ENCODE measurements at regions not wholly inside any gene's neighbourhood (a gene's known extent, or its start where the extent isn't known, plus 50 kb on each side); places are given as distances from the start of the nearest gene placed in this dataset.

DNA sequence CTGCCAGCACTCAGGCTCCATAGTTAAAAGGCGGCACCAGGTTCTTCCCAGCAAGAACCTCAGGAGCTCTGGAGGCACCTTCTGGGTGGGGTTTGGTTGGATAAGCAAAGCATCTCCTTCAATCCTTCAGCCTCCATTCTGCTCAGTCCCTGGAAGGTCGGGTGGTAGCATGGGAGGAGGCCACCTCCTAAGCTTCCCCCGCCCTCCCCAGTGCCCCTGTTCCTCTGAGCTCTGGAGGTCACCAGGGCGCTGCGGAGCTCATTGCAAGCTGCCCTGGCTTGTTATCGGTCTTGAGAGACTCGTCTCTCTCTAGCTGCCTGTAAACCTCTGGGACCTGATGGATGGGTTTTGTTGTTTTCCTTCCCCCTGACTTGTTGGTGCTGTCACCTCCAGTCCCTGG, 124.8 kb downstream of the RPLP1 start:
- no peak for DNase-seq

DNA sequence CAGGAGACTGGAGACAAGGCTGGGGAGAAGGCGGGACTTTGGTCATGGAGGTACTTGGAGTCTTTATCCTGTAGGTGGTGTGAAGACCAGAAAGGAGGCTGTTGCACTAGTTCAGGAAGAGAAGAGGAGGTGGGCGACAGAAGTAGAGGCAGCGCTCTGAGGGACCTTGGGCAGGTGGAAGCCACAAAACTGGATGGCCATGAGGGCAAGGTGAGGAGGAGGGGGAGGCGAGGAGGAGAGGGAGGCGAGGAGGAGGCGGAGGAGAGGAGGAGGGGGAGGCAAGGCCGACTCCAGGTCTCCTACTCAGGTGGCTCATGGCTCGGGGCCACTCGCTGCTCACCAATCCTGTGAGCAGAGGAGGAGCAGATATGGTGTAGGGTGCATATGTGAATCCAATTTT, 125.6 kb downstream of the RPLP1 start:
- no peak for DNase-seq

DNA sequence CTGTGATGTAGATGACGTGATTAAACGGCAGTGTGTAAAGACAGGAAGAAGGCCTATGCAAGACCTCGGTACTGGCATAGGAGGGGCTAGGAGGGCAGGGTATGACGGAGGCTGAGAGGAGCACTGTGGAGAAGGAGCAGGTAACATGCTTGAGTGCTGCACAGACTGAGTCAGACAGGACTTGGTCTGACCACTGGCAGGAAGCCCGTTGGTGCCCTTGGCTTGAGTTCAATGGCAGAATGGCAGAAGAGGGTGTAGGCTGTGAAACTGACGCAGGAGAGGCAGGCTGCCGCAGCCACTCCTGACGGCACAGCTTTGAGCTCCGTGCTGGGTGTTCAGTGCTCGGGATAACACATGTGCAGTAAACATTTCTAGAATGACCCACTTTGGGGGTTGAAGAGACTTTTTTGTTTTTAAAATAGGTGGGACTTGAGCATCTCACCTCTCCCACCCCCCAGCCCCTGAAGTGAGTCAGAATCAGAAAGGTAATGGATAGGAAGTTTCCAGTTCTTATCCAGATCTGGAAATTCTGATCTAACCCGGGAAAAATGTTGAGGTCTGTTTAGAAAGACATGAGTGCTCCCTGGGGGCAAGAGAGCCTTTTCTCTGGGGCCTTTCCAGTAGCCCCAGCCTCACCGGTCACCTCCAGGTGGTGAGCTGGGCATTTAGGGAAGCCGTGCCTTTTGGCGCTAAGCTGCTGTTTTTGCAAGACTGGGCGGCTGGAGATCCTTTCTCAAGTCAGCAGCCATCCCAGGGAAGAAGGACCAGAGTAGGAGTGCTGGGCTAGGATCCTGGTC, 126.4 kb downstream of the RPLP1 start:
- DNase-seq, result no peak

DNA sequence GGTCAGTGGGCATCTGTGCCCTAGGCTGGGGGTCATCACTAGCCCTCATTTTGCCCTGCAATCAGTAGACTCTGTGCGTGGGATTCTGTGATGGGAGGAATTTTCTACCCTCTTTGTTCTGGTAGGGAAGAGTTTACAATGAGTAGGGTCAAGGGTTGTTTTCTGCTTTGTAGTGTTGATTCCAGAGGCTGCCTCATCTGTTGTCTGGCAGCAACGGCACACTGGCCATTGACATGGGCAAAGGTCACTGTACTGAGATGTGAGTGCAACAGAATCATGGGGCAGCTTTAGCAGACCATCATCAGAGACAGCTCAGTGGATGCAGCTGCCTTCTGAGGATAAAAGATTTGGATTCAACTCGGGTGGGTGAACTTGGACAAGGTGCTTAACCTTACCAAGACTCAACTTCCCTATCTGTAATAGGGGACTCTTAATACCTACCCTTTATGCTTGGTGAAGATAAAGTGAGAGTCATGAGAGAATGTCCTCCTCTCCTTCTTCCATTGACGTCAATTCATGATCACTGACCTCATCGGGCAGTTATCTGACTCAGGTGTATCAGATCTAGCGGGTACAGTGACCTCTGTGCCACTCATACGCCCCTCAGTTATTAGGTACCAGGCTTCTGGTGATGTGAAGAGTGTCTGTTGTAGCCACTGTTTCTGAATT, 127.5 kb downstream of the RPLP1 start:
- DNase-seq, result no peak

DNA sequence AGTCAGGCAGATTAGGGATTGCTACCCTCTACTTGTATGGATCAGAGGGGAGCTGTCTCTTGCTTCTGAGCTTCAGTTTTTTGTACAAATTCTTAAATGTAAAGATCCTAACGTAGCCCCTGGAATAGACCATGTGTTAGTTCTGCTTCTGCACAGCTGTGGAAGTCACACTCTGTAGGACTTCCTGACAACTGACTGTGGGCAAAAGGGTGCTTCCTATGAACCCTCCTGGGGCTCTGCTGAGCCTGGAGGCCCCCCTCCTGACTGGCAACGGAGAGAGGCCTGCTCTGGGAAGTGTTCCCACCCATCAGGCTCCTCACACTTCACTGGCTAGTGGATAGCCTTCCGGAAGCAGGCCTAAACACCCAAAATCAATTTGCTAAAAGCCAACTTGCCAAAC, 131.0 kb downstream of the RPLP1 start:
- no peak for DNase-seq

GRCh38 chr15:69585937-69586336, 133.3 kb downstream of the RPLP1 start:
- DNase-seq, result no peak

- no peak for DNase-seq
These were observed 134.1 kb downstream of the RPLP1 start for GRCh38 chr15:69586721-69587120.

DNA sequence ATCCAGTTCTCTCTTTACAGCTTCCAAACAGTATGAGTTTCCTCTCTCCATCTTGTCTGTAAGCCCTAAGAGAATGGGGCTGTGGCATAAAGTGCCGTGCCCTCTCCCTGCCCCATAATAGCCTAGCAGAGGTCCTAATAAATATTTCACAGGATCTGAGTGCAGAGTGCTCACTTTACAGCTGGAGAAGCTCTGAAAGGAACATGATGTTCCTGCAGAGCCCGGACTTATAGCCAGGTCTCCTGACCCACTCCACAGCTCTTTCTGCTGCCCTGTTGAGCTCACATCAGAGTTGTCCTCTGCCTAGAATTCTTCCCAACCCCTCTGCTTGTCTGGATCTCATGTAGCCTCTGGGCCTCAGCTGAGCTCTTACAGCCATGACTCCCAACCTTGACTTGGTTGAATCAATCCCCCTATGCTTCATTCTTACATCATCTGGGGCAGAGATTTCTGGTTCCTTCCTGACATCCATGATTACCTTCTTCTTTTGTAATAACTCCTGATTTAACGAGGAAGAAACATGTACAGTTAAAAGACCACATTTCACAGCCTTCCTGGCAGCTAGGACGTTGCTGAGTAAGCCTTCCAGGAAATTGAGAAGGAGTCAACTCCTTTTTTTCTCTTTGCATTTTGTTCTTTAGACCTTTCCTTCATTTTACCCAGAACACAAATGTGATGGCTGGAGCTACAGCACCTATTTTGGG, 135.3 kb downstream of the RPLP1 start:
- DNase-seq, result no peak

DNA sequence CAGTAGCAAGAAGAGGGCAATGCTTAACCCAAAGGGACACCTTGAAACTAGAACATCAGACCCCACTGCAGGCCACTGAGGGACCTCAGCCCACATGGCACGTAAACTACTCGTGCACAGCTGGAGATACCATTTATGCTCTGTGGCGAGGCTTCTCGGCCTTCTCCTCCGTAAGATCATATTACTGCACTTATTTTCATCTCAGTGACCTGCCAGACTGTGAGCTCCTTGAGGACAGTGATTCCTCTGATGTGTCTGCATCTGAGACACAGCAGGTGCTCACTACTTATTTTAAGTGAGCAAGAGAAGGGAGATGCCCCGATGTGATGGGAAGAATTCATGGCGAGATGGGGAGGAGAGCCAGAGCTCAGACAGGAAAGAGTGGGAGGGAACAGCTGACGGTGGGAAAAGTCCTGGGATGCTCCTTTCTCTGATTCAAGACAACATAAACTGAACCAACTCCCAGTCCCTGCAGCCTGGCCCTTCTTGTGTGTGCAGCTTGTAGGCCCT, 137.6 kb downstream of the RPLP1 start:
- DNase-seq, result no peak

GRCh38 chr15:69590932-69591524, 138.4 kb downstream of the RPLP1 start:
- peak; percentile 22 for DNase-seq

DNA sequence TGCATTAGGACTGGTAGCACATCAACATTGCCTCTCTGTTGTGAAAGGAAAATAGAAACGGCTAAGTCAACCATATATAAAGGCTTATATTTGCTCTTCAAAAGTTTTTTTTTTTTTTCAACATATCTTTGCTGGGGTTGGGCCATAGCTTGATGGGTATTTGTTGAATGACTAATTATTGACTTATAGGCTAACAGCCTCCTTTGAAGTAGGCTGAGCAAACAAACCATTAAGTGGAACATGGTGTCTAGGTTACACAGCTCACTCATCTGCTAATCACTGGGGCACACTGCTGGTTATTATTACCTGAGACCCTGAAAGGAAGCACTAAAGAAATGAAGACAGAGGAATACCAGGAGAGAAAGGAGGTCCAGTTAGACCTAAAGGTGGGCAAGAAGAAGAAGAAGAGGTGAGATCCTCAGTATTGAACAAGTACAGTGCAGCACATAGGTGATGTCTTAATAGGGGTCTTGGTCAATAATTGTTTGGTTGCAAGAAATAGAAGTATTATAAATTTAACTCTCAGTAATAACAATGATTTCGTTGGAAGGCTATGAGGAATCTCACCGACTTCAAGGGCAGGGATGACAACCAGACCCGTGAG, 139.4 kb downstream of the RPLP1 start:
- DNase-seq, result peak; percentile 89

GRCh38 chr15:69592954-69593353, 140.3 kb downstream of the RPLP1 start:
- DNase-seq, result no peak

DNA sequence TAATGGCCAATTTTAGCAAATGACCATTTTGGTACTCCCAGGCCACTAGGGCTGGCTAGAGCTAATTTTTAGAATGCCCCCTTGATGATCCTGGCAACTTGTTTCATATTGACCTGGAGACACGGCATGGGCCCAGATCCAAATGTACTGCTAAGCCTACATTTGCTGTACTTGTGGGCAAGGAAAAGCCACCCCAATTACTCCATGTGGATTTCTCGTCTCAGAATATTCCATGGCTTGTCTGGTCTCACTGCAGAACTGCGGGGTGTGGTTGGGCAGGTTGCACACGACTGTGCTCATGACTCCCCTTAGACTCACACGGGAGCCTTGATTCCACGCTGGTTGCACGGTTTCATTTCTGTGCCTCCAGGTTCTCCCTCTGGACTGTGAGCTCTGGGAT, 140.9 kb downstream of the RPLP1 start:
- no peak for DNase-seq

- peak; percentile 98 for DNase-seq
These were observed 141.7 kb downstream of the RPLP1 start for GRCh38 chr15:69593981-69594966.

GRCh38 chr15:69595009-69595791, 142.6 kb downstream of the RPLP1 start:
- DNase-seq, result no peak

GRCh38 chr15:69597061-69597592, 144.5 kb downstream of the RPLP1 start:
- DNase-seq, result no peak

GRCh38 chr15:69599271-69599670, 146.7 kb downstream of the RPLP1 start:
- DNase-seq, result no peak

GRCh38 chr15:69600556-69601085, 148.0 kb downstream of the RPLP1 start:
- DNase-seq, result no peak

GRCh38 chr15:69601711-69602504, 149.3 kb downstream of the RPLP1 start:
- no peak for DNase-seq
